T-cell (primary cell): ENCODE measurements at regions not wholly inside any gene's neighbourhood (a gene's known extent, or its start where the extent isn't known, plus 50 kb on each side); places are given as distances from the start of the nearest gene placed in this dataset.
"Not testable (repeated sequence)": the region's sequence is repeated elsewhere in the genome, so short reads cannot be mapped to it uniquely, and the experiment has no call there.

Experiments used
- ATAC-seq, 4 experiments: fragments of 200-7000 bp in 3 of 4; fragments of 150-1000 bp in 1 of 4; cut with Tn5 transposase; replicated peaks in 1 of 4; 1 replicate in 3 of 4; 2 replicates in 1 of 4; pipeline ENCODE4 v1.10.0; 2021; ENCODE audit warnings: moderate library complexity in 3 of 4, mild to moderate bottlenecking in 2 of 4, moderate number of reproducible peaks in 1 of 4
- CTCF ChIA-PET, 2 donors: fragments of 300-600 bp; sonication (Branson Sonifier 250); formaldehyde crosslinking; loops; one replicate each; lab custom pipeline; 2022; ENCODE audit warnings: antibody characterized with exemption in 2 of 2; lab: Charles Lee
- POLR2A ChIA-PET, 2 donors: fragments of 300-600 bp; sonication (Branson Sonifier 250); formaldehyde crosslinking; loops; one replicate each; lab custom pipeline; 2022; ENCODE audit warnings: antibody characterized with exemption in 2 of 2; lab: Charles Lee
- DNase-seq, 35 experiments: peaks; one replicate each; pipeline versions ENCODE4 v3.0.0 to v3.0.0-alpha.2; 2013 to 2023
- H3K27ac ChIP-seq: one replicate; pipeline ENCODE4 v1.5.1; 2013; ENCODE audit warnings: low read length
- H3K27me3 ChIP-seq, 2 experiments: replicated peaks in 1 of 2; 1 replicate in 1 of 2; 2 replicates in 1 of 2; pipeline versions ENCODE4 v1.6.1 to v1.7.0; 2013; ENCODE audit warnings: low read length in 1 of 2, mixed read lengths in 1 of 2; ENCODE audit not compliant: control insufficient read depth in 2 of 2, insufficient read depth in 2 of 2; ENCODE audit errors: extremely low read depth in 1 of 2
- H3K36me3 ChIP-seq, 2 donors: 1 replicate in 1 of 2; 2 replicates in 1 of 2; pipeline versions ENCODE4 v1.6.1 to v1.7.0; 2013; ENCODE audit warnings: low read length in 1 of 2; ENCODE audit not compliant: control insufficient read depth in 2 of 2, insufficient read depth in 1 of 2; ENCODE audit errors: extremely low read depth in 1 of 2
- H3K4me1 ChIP-seq, 2 experiments: 1 replicate in 1 of 2; 2 replicates in 1 of 2; pipeline versions ENCODE4 v1.6.1 to v1.7.0; 2013; ENCODE audit warnings: low read length in 2 of 2, mixed read lengths in 1 of 2; ENCODE audit not compliant: insufficient read depth in 2 of 2, control insufficient read depth in 1 of 2; ENCODE audit errors: extremely low read depth in 1 of 2
- H3K4me3 ChIP-seq, 2 donors: 1 replicate in 1 of 2; 2 replicates in 1 of 2; pipeline versions ENCODE4 v1.5.1 to v1.7.0; 2013; ENCODE audit warnings: mild to moderate bottlenecking in 2 of 2, low read length in 1 of 2, moderate library complexity in 1 of 2; ENCODE audit not compliant: control insufficient read depth in 1 of 2; ENCODE audit errors: extremely low read depth in 1 of 2
- H3K9me3 ChIP-seq: 2 replicates; pipeline ENCODE4 v1.7.0; 2013
- H3K27ac Mint-ChIP-seq, 2 donors: one replicate each; pipeline ENCODE4 v1.8.0; 2020 to 2021; ENCODE audit warnings: mild to moderate bottlenecking in 2 of 2, mixed read lengths in 2 of 2
- H3K27me3 Mint-ChIP-seq, 2 donors: one replicate each; pipeline ENCODE4 v1.8.0; 2021 to 2022; ENCODE audit warnings: mixed read lengths in 2 of 2
- H3K36me3 Mint-ChIP-seq: one replicate; pipeline ENCODE4 v1.8.0; 2021; ENCODE audit warnings: mixed read lengths
- H3K4me1 Mint-ChIP-seq, 3 donors: one replicate each; pipeline ENCODE4 v1.8.0; 2020 to 2022; ENCODE audit warnings: mixed read lengths in 3 of 3, mild to moderate bottlenecking in 1 of 3
- H3K4me3 Mint-ChIP-seq, 3 donors: one replicate each; pipeline ENCODE4 v1.8.0; 2020 to 2022; ENCODE audit warnings: mild to moderate bottlenecking in 3 of 3, mixed read lengths in 3 of 3, moderate library complexity in 3 of 3
- H3K9me3 Mint-ChIP-seq, 3 donors: one replicate each; pipeline ENCODE4 v1.8.0; 2020 to 2022; ENCODE audit warnings: mixed read lengths in 3 of 3
- WGBS: methylation state at CpG from one replicate; pipeline ENCODE4 v1.1.5; 2013; ENCODE audit warnings: missing lambda C conversion rate; ENCODE audit not compliant: insufficient coverage; 5-methylcytosine and 5-hydroxymethylcytosine counted together

DNA sequence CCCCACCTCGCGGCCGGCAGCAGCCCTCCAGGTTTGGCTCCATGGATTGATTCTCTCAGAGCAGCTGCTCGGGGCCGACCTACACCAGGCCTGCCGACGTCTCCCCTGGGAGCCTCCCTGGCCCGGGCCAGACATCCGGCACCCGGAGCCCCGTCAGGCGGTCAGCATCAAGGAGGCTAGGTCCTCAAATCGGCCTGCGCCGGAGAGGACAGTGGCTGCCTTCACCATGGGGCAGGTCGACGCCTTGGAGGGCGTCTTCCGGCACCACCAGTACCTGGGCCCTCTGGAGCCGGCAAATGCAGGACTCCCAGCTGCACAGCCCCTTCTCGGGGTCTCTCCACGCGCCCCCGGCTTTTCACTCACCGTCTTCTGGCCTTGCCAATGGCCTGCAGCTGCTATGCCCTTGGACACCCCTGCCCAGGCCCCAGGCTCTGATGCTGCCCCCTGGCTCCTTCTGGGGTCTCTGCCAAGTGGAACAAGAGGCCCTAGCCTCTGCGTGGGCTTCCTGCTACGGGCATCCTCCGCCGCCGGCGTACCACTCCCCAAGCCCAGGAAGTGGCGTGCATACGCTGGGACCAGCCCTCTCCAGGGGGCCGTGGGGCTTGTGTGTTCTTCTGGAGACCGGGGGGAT lies 341.8 kb downstream of the MAGEB5 start:
- H3K36me3 ChIP-seq = no peaks in the 10 kb centered on the region
- H3K27ac ChIP-seq = no peak overlapping the region
- no peaks in the 10 kb centered on the region for H3K27me3 ChIP-seq
- peaks cover 0 to 8% (median 4%) of the 10 kb centered on the region in 3 donors for H3K9me3 Mint-ChIP-seq
- H3K4me1 ChIP-seq = no peaks in the 10 kb centered on the region
- H3K9me3 ChIP-seq = no peaks in the 10 kb centered on the region
- WGBS = 96% methylated on average over 21 of the region's 35 CpGs
- ATAC-seq = no peak
- no peaks in the 10 kb centered on the region for H3K27me3 Mint-ChIP-seq
- CTCF ChIA-PET = no interaction called here
- H3K4me3 ChIP-seq = no peak overlapping the region
- DNase-seq = no peak
- POLR2A ChIA-PET = no interaction called here
- H3K36me3 Mint-ChIP-seq = no peaks in the 10 kb centered on the region
- H3K4me1 Mint-ChIP-seq = no peaks in the 10 kb centered on the region
- no peak overlapping the region for H3K27ac Mint-ChIP-seq
- H3K4me3 Mint-ChIP-seq = no peak overlapping the region

DNA sequence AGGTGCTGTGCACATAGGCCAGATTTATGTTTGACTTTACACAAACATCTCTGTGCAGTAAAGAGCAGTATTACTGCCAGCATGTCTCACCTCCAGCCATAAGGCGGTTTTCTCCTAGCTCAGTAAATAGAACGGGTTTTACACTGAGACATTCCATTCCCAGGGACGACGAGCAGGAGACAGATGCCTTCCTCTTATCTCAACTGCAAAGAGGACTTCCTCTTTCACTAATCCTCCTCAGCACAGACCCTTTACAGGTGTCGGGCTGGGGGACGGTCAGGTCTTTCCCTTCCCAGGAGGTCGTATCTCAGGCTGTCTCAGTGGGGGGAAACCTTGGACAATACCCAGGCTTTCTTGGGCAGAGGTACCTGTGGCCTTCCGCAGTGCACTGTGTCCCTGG lies 309.8 kb downstream of the MAGEB5 start:
- H3K27ac Mint-ChIP-seq, H3K4me3 Mint-ChIP-seq, H3K9me3 ChIP-seq, H3K27me3 Mint-ChIP-seq, H3K27ac ChIP-seq, H3K4me1 Mint-ChIP-seq, H3K36me3 ChIP-seq, H3K4me3 ChIP-seq, DNase-seq, H3K36me3 Mint-ChIP-seq, ATAC-seq, H3K4me1 ChIP-seq, POLR2A ChIA-PET, H3K27me3 ChIP-seq, CTCF ChIA-PET: not testable (repeated sequence)
- whole genome bisulfite sequencing = 78% methylated on average over 3 of the region's 8 CpGs
- peaks cover 0 to 12% (median 0%) of the 10 kb centered on the region in 3 donors for H3K9me3 Mint-ChIP-seq

- H3K27ac Mint-ChIP-seq = no peak overlapping the region
- POLR2A ChIA-PET = no interaction called here
- ATAC-seq = no peak
- H3K27me3 Mint-ChIP-seq = no peaks in the 10 kb centered on the region
- peaks cover 0 to 9% (median 4%) of the 10 kb centered on the region in 3 donors for H3K9me3 Mint-ChIP-seq
- H3K36me3 Mint-ChIP-seq = no peaks in the 10 kb centered on the region
- CTCF ChIA-PET = no interaction called here
- H3K4me1 ChIP-seq = no peaks in the 10 kb centered on the region
- WGBS = no CpG with 5 or more reads among the region's 2 CpGs
- no peaks in the 10 kb centered on the region for H3K27me3 ChIP-seq
- no peak overlapping the region for H3K4me3 ChIP-seq
- H3K9me3 ChIP-seq = no peaks in the 10 kb centered on the region
- no peaks in the 10 kb centered on the region for H3K36me3 ChIP-seq
- no peak overlapping the region for H3K27ac ChIP-seq
- no peak overlapping the region for H3K4me3 Mint-ChIP-seq
- no peak for DNase-seq
- H3K4me1 Mint-ChIP-seq = no peaks in the 10 kb centered on the region
Measured at GRCh38 chrX:26522501-26522900, 306.5 kb downstream of the MAGEB5 start.

- Mint-ChIP-seq H3K27ac (no peak overlapping the region), H3K9me3 (peaks cover 0 to 3% (median 0%) of the 10 kb centered on the region in 3 donors), H3K4me1 (no peaks in the 10 kb centered on the region), H3K36me3 (no peaks in the 10 kb centered on the region), H3K4me3 (no peak overlapping the region), H3K27me3 (no peaks in the 10 kb centered on the region)
- Histone ChIP-seq H3K27me3 (no peaks in the 10 kb centered on the region), H3K27ac (no peak overlapping the region), H3K36me3 (no peaks in the 10 kb centered on the region), H3K4me1 (no peaks in the 10 kb centered on the region), H3K4me3 (no peak overlapping the region), H3K9me3 (no peaks in the 10 kb centered on the region)
- DNase-seq (no peak), ATAC-seq (no peak)
- ChIA-PET POLR2A (no interaction called here), CTCF (no interaction called here)
- no CpG with 5 or more reads among the region's 5 CpGs for WGBS
Measured at GRCh38 chrX:26511589-26512363, 295.8 kb downstream of the MAGEB5 start.

- DNase-seq (no peak), ATAC-seq (no peak)
- CTCF ChIA-PET = no interaction called here
- no peaks in the 10 kb centered on the region for H3K36me3 ChIP-seq
- no peak overlapping the region for H3K4me3 ChIP-seq
- Mint-ChIP-seq H3K9me3 (peaks cover 0 to 6% (median 5%) of the 10 kb centered on the region in 3 donors), H3K36me3 (no peaks in the 10 kb centered on the region), H3K27ac (no peak overlapping the region), H3K4me3 (no peak overlapping the region), H3K4me1 (no peaks in the 10 kb centered on the region), H3K27me3 (no peaks in the 10 kb centered on the region)
- POLR2A ChIA-PET = no interaction called here
- no peak overlapping the region for H3K27ac ChIP-seq
- no peaks in the 10 kb centered on the region for H3K4me1 ChIP-seq
- H3K9me3 ChIP-seq = no peaks in the 10 kb centered on the region
- WGBS = 100% methylated on average over 1 of the region's 5 CpGs
- H3K27me3 ChIP-seq = no peaks in the 10 kb centered on the region
Measured at GRCh38 chrX:26470941-26471340, 255.0 kb downstream of the MAGEB5 start.

GRCh38 chrX:26466387-26466786 lies 250.4 kb downstream of the MAGEB5 start:
- Histone ChIP-seq H3K27ac (no peak overlapping the region), H3K36me3 (no peaks in the 10 kb centered on the region), H3K27me3 (no peaks in the 10 kb centered on the region), H3K4me1 (no peaks in the 10 kb centered on the region), H3K9me3 (no peaks in the 10 kb centered on the region), H3K4me3 (no peak overlapping the region)
- POLR2A ChIA-PET = no interaction called here
- no CpG with 5 or more reads among the region's 4 CpGs for WGBS
- Mint-ChIP-seq H3K27me3 (no peaks in the 10 kb centered on the region), H3K4me3 (no peak overlapping the region), H3K4me1 (no peaks in the 10 kb centered on the region), H3K9me3 (peaks cover 0 to 5% (median 3%) of the 10 kb centered on the region in 3 donors), H3K36me3 (no peaks in the 10 kb centered on the region), H3K27ac (no peak overlapping the region)
- ATAC-seq = no peak
- no peak for DNase-seq
- CTCF ChIA-PET = no interaction called here
